Vagina (tissue), 2 donors: ENCODE measurements at regions not wholly inside any gene's neighbourhood (a gene's known extent, or its start where the extent isn't known, plus 50 kb on each side); places are given as distances from the start of the nearest gene placed in this dataset.
"Not testable (repeated sequence)": the region's sequence is repeated elsewhere in the genome, so short reads cannot be mapped to it uniquely, and the experiment has no call there.

ENCODE experiments used
- DNase-seq, 2 donors: peaks; one replicate each; pipeline ENCODE4 v3.0.0-alpha.2; 2017; ENCODE audit errors: extremely low spot score in 2 of 2
- H3K27ac ChIP-seq: fragments of 200-600 bp; sonication (generic); one replicate; pipeline ENCODE4 v1.5.1; 2019
- H3K27me3 ChIP-seq: fragments of 200-600 bp; sonication (generic); one replicate; pipeline ENCODE4 v1.5.1; 2019
- H3K36me3 ChIP-seq, 2 donors: fragments of 200-600 bp; sonication (generic); one replicate each; pipeline ENCODE4 v1.5.1; 2017 to 2019
- H3K4me1 ChIP-seq: fragments of 200-600 bp; sonication (generic); one replicate; pipeline ENCODE4 v1.5.1; 2019
- H3K4me3 ChIP-seq, 2 donors: fragments of 200-600 bp; sonication (generic); 1 replicate in 1 of 2; 2 replicates in 1 of 2; pipeline ENCODE4 v1.5.1; 2016 to 2019
- H3K9me3 ChIP-seq: fragments of 200-600 bp; sonication (generic); one replicate; pipeline ENCODE4 v1.5.1; 2019
- POLR2A ChIP-seq, 2 donors: fragments of 450-650 bp; IDR thresholded peaks; one replicate each; pipeline ENCODE4 v1.6.1; 2017; ENCODE audit warnings: antibody characterized with exemption in 2 of 2, mild to moderate bottlenecking in 2 of 2, moderate library complexity in 2 of 2
- POLR2AphosphoS5 ChIP-seq, 2 donors: sonication (generic); formaldehyde crosslinking; IDR thresholded peaks; one replicate each; pipeline ENCODE4 v1.9.0; 2017; ENCODE audit warnings: antibody characterized with exemption in 2 of 2, mild to moderate bottlenecking in 2 of 2, low read depth in 1 of 2; ENCODE audit not compliant: insufficient read depth in 1 of 2
- intact Hi-C: fragments of 100-400 bp; cut with DNase I; formaldehyde crosslinking; loops from one replicate; pipeline ENCODE4 v1.15.1; 2023
- TF ChIP-seq, protein P1 (sequence below), 3 experiments: fragments of 450-650 bp in 2 of 3; fragments of 200-600 bp in 1 of 3; sonication (generic) in 1 of 3; IDR thresholded peaks; one replicate each; pipeline ENCODE4 v1.5.1; 2017 to 2019; ENCODE audit warnings: antibody characterized with exemption in 3 of 3, mild to moderate bottlenecking in 2 of 3, moderate library complexity in 2 of 3

DNA sequence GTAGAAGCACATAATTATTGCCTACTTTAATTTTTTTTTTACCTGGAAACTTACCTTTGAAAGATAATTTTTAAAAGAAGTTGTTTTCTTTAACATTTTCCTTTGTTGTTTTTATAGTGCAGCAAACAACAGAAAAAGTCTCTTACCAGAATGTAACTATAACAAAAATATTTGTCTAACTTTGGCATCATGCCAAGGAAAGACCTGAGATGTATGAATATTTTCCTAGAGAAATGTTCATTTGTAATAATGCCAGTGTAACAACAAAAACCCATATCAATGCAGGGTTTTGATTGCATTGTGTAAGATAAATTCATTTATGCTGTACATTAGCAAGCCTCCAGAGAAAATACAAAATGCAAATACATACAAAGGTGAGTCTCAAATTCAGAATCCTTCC is 775.7 kb downstream of the SI start:
- H3K36me3 ChIP-seq, result no peaks in the 10 kb centered on the region
- no peaks in the 10 kb centered on the region for H3K9me3 ChIP-seq
- H3K27me3 ChIP-seq, result no peaks in the 10 kb centered on the region
- intact Hi-C loops, result no loop called here
- no peak overlapping the region for H3K4me3 ChIP-seq
- no peak for DNase-seq
- TF ChIP-seq, protein P1, sequence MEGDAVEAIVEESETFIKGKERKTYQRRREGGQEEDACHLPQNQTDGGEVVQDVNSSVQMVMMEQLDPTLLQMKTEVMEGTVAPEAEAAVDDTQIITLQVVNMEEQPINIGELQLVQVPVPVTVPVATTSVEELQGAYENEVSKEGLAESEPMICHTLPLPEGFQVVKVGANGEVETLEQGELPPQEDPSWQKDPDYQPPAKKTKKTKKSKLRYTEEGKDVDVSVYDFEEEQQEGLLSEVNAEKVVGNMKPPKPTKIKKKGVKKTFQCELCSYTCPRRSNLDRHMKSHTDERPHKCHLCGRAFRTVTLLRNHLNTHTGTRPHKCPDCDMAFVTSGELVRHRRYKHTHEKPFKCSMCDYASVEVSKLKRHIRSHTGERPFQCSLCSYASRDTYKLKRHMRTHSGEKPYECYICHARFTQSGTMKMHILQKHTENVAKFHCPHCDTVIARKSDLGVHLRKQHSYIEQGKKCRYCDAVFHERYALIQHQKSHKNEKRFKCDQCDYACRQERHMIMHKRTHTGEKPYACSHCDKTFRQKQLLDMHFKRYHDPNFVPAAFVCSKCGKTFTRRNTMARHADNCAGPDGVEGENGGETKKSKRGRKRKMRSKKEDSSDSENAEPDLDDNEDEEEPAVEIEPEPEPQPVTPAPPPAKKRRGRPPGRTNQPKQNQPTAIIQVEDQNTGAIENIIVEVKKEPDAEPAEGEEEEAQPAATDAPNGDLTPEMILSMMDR (IDR thresholded peaks at IDR 0.05), result no peak
- TF ChIP-seq POLR2A (IDR thresholded peaks at IDR 0.05), result no peak
- no peak for TF ChIP-seq POLR2AphosphoS5 (IDR thresholded peaks at IDR 0.05; ENCODE audit: insufficient read depth in 1 of 2, low read depth in 1 of 2)
- H3K27ac ChIP-seq, result no peak overlapping the region
- H3K4me1 ChIP-seq, result no peaks in the 10 kb centered on the region

DNA sequence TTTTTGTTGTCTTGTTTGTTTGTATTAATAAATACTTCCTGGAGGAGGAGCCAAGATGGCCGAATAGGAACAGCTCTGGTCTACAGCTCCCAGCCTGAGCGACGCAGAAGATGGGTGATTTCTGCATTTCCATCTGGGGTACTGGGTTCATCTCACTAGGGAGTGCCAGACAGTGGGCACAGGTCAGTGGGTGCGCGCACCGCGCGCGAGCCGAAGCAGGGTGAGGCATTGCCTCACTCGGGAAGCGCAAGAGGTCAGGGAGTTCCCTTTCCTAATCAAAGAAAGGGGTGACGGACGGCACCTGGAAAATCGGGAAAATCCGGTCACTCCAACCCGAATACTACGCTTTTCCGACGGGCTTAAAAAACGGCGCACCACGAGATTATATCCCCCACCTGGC is 786.8 kb downstream of the SI start:
- DNase-seq, H3K27ac ChIP-seq, H3K4me1 ChIP-seq, H3K9me3 ChIP-seq, H3K27me3 ChIP-seq, intact Hi-C loops, H3K36me3 ChIP-seq, H3K4me3 ChIP-seq: not testable (repeated sequence)

GRCh38 chr3:164278550-164278949 is 799.7 kb downstream of the SI start:
- no peak for DNase-seq
- TF ChIP-seq POLR2A (IDR thresholded peaks at IDR 0.05), result no peak
- TF ChIP-seq, protein P1 (IDR thresholded peaks at IDR 0.05), result no peak
- no peak for TF ChIP-seq POLR2AphosphoS5 (IDR thresholded peaks at IDR 0.05; ENCODE audit: insufficient read depth in 1 of 2, low read depth in 1 of 2)
- no peaks in the 10 kb centered on the region for H3K27me3 ChIP-seq
- no peaks in the 10 kb centered on the region for H3K4me1 ChIP-seq
- H3K36me3 ChIP-seq, result no peaks in the 10 kb centered on the region
- H3K9me3 ChIP-seq, result no peaks in the 10 kb centered on the region
- no peak overlapping the region for H3K4me3 ChIP-seq
- intact Hi-C loops, result no loop called here
- H3K27ac ChIP-seq, result no peak overlapping the region

DNA sequence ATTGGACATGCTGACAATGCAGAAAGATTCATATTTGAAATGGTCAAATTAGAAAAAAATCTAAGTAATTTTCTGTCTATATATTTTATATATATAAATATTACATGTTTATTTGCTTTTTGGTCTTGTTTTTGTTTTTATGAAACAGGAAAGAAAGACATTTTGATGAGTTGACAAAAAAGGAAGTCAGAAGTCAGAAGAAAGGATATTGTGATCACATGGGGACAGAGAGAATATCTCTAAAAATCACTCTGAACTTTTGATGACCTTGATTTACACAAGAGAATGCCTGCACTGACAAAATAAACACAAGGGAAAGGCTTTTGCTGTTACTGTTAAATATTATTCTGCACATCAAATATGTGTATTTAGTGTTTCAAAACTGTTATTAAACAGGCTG is 811.2 kb downstream of the SI start:
- no peaks in the 10 kb centered on the region for H3K27me3 ChIP-seq

GRCh38 chr3:164250923-164251322 is 827.4 kb downstream of the SI start:
- no peaks in the 10 kb centered on the region for H3K36me3 ChIP-seq
- intact Hi-C loops, result no loop called here
- no peaks in the 10 kb centered on the region for H3K27me3 ChIP-seq
- TF ChIP-seq POLR2A (IDR thresholded peaks at IDR 0.05) (no peak), POLR2AphosphoS5 (IDR thresholded peaks at IDR 0.05; ENCODE audit: insufficient read depth in 1 of 2, low read depth in 1 of 2) (no peak)
- TF ChIP-seq, protein P1 (IDR thresholded peaks at IDR 0.05), result no peak
- H3K4me3 ChIP-seq, result no peak overlapping the region
- DNase-seq, result no peak
- H3K9me3 ChIP-seq, result no peaks in the 10 kb centered on the region
- no peaks in the 10 kb centered on the region for H3K4me1 ChIP-seq
- H3K27ac ChIP-seq, result no peak overlapping the region

More for the DNA sequence above, 811.2 kb downstream of the SI start:
- no peak overlapping the region for H3K4me3 ChIP-seq
- no peaks in the 10 kb centered on the region for H3K4me1 ChIP-seq
- no peaks in the 10 kb centered on the region for H3K9me3 ChIP-seq
- DNase-seq, result no peak
- H3K27ac ChIP-seq, result no peak overlapping the region
- intact Hi-C loops, result no loop called here
- no peaks in the 10 kb centered on the region for H3K36me3 ChIP-seq
- TF ChIP-seq, protein P1 (IDR thresholded peaks at IDR 0.05), result no peak
- TF ChIP-seq POLR2AphosphoS5 (IDR thresholded peaks at IDR 0.05; ENCODE audit: insufficient read depth in 1 of 2, low read depth in 1 of 2) (no peak), POLR2A (IDR thresholded peaks at IDR 0.05) (no peak)

DNA sequence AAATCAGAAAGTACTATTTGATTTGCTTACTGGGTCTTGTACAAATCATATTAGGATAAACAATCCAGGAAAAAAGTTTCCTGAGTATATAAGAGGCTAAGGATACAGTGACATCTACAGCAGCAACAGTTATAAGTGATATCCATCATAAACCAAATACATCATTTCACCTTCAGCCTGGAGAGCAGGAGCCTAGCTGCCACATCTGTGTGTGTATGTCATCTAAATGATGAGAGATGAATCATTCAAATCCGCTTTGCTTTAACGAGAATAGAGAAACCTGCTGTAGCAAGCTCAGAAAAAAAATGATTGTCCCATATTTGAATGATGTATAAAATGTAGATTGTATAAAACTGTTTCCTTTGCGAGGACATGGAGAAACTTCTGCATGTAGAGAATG is 841.4 kb downstream of the SI start:
- Histone ChIP-seq H3K9me3 (no peaks in the 10 kb centered on the region), H3K36me3 (no peaks in the 10 kb centered on the region), H3K27ac (no peak overlapping the region), H3K27me3 (no peaks in the 10 kb centered on the region), H3K4me3 (no peak overlapping the region), H3K4me1 (no peaks in the 10 kb centered on the region)
- intact Hi-C loops, result no loop called here
- TF ChIP-seq, protein P1 (IDR thresholded peaks at IDR 0.05), result no peak
- TF ChIP-seq POLR2A (IDR thresholded peaks at IDR 0.05) (no peak), POLR2AphosphoS5 (IDR thresholded peaks at IDR 0.05; ENCODE audit: insufficient read depth in 1 of 2, low read depth in 1 of 2) (no peak)
- no peak for DNase-seq
